Endodermal cell (in vitro differentiated cells): ENCODE measurements at regions not wholly inside any gene's neighbourhood (a gene's known extent, or its start where the extent isn't known, plus 50 kb on each side); places are given as distances from the start of the nearest gene placed in this dataset.

Experiments
- DNase-seq: peaks from one replicate; pipeline ENCODE4 v3.0.0-alpha.2; 2017
- H3K27ac ChIP-seq: 2 replicates; pipeline ENCODE4 v1.5.1; 2013; ENCODE audit warnings: mild to moderate bottlenecking, low read depth, low read length, moderate library complexity
- H3K27me3 ChIP-seq: 2 replicates; pipeline ENCODE4 v1.6.1; 2013; ENCODE audit warnings: mild to moderate bottlenecking, low read length, moderate library complexity; ENCODE audit not compliant: insufficient read depth, control insufficient read depth, poor library complexity, severe bottlenecking
- H3K36me3 ChIP-seq: 2 replicates; pipeline ENCODE4 v1.7.0; 2013; ENCODE audit warnings: mild to moderate bottlenecking, low read length, moderate library complexity; ENCODE audit not compliant: control insufficient read depth, insufficient read depth
- H3K4me1 ChIP-seq: one replicate; pipeline ENCODE4 v1.7.0; 2013; ENCODE audit warnings: low read length; ENCODE audit not compliant: control insufficient read depth, insufficient read depth
- H3K4me3 ChIP-seq: 2 replicates; pipeline ENCODE4 v1.5.1; 2013; ENCODE audit warnings: mild to moderate bottlenecking, low read length, moderate library complexity
- H3K9ac ChIP-seq: 2 replicates; pipeline ENCODE4 v1.6.1; 2013; ENCODE audit warnings: mild to moderate bottlenecking, low read length, moderate library complexity; ENCODE audit not compliant: poor library complexity, severe bottlenecking; ENCODE audit errors: extremely low read depth
- H3K9me3 ChIP-seq: 2 replicates; pipeline ENCODE4 v1.6.1; 2013; ENCODE audit warnings: mild to moderate bottlenecking, low read length, moderate library complexity; ENCODE audit not compliant: control insufficient read depth
- H3K27ac Mint-ChIP-seq: 2 replicates; pipeline ENCODE4 v1.8.0; 2020; ENCODE audit warnings: mixed read lengths
- H3K27me3 Mint-ChIP-seq: 2 replicates; pipeline ENCODE4 v1.8.0; 2021; ENCODE audit warnings: mild to moderate bottlenecking, mixed read lengths; ENCODE audit not compliant: insufficient read depth
- H3K36me3 Mint-ChIP-seq: 2 replicates; pipeline ENCODE4 v1.8.0; 2020; ENCODE audit warnings: low read depth, mixed read lengths
- H3K4me1 Mint-ChIP-seq: 2 replicates; pipeline ENCODE4 v1.8.0; 2020; ENCODE audit warnings: mixed read lengths
- H3K4me3 Mint-ChIP-seq: 2 replicates; pipeline ENCODE4 v1.8.0; 2020; ENCODE audit warnings: mild to moderate bottlenecking, moderate library complexity, mixed read lengths
- H3K9me3 Mint-ChIP-seq: 2 replicates; pipeline ENCODE4 v1.8.0; 2020; ENCODE audit warnings: mild to moderate bottlenecking, mixed read lengths
- CTCF ChIP-seq: fragments of 200-600 bp; sonication (generic); conservative IDR thresholded peaks from 2 replicates; pipeline ENCODE4 v1.5.0; 2021; ENCODE audit warnings: antibody characterized with exemption, mild to moderate bottlenecking
- WGBS, 2 experiments: methylation state at CpG; one replicate each; pipeline versions ENCODE4 v1.1.5 to v1.1.7; 2013; ENCODE audit warnings: missing lambda C conversion rate in 2 of 2, mixed read lengths in 1 of 2; ENCODE audit not compliant: insufficient coverage in 1 of 2, insufficient read length in 1 of 2; 5-methylcytosine and 5-hydroxymethylcytosine counted together

DNA sequence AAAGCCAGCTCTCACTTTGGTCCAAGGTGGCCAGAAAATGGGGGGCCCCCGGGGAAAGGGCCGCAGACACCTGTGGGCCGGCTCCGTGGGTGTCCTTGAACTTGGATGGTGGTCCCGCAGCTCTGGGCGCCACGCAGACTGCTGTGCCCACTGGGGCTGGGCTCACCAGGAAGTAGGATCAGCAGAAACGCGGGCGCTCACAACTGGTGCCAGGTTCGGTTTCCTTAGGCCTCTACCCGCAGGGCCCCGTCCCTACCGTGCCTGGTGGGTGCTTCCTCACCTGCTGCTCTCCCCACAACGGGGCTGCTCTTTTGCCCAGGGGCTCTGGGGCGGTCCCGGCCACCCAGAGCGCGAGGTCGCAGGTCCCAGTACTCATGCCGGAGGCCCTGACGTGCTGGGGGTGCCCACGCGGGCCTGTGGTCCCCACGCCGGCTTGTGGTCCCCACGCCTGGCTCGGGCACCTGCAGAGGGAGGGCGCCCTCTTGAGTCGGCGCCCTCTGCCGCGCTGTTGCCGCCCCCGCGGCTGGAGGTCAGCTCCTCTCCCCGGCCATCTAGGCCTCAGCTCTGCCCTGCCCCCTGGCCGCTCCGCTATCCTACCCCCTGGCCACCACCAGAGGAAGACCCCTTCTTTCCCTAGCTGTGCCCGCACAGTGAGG, 1303.6 kb downstream of the UQCRFS1 start:
- no peak for TF ChIP-seq CTCF
- 94% methylated on average over 26 to 40 of the region's 40 CpGs for WGBS, 2 experiments
- no peaks in the 10 kb centered on the region for H3K27me3 Mint-ChIP-seq
- H3K9me3 Mint-ChIP-seq = peaks cover 86% of the 10 kb centered on the region
- no peaks in the 10 kb centered on the region for H3K4me1 ChIP-seq
- H3K4me3 ChIP-seq = no peak overlapping the region
- H3K36me3 ChIP-seq = no peaks in the 10 kb centered on the region
- no peak overlapping the region for H3K4me3 Mint-ChIP-seq
- no peaks in the 10 kb centered on the region for H3K36me3 Mint-ChIP-seq
- no peak overlapping the region for H3K9ac ChIP-seq
- no peak overlapping the region for H3K27ac Mint-ChIP-seq
- peak; percentile 44 for DNase-seq
- no peaks in the 10 kb centered on the region for H3K9me3 ChIP-seq
- H3K27me3 ChIP-seq = no peaks in the 10 kb centered on the region
- H3K4me1 Mint-ChIP-seq = no peaks in the 10 kb centered on the region
- H3K27ac ChIP-seq = no peak overlapping the region

DNA sequence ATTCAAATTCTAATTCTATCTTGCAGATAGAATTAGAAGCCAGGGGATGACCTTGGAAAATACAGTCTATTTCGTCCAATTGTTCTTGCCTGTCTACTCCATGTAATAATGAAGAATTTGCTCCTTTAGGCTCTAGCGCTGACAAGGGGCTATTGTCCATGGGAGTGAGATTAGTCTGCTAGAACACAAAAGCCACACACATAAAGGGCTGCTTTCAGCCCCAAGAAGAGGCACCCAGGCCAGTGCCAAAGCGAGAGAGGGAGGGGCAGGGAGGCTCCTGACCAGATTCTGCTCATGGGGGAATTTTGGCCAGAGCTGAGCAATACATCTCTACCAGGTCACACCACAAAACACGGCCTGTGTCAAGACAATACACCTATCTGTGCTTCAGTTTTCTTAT, 1306.9 kb downstream of the UQCRFS1 start:
- Histone ChIP-seq H3K9ac (no peak overlapping the region), H3K9me3 (peaks cover 2% of the 10 kb centered on the region), H3K27me3 (no peaks in the 10 kb centered on the region), H3K36me3 (no peaks in the 10 kb centered on the region), H3K4me1 (no peaks in the 10 kb centered on the region), H3K4me3 (no peak overlapping the region), H3K27ac (peak overlapping the region; percentile 3)
- H3K27ac Mint-ChIP-seq = no peak overlapping the region
- H3K4me3 Mint-ChIP-seq = no peak overlapping the region
- WGBS, 2 experiments = 71 to 100% methylated on average over 1 to 4 of the region's 4 CpGs
- H3K4me1 Mint-ChIP-seq = no peaks in the 10 kb centered on the region
- H3K27me3 Mint-ChIP-seq = no peaks in the 10 kb centered on the region
- no peaks in the 10 kb centered on the region for H3K36me3 Mint-ChIP-seq
- no peak for TF ChIP-seq CTCF
- no peak for DNase-seq
- H3K9me3 Mint-ChIP-seq = peaks cover 88% of the 10 kb centered on the region

DNA sequence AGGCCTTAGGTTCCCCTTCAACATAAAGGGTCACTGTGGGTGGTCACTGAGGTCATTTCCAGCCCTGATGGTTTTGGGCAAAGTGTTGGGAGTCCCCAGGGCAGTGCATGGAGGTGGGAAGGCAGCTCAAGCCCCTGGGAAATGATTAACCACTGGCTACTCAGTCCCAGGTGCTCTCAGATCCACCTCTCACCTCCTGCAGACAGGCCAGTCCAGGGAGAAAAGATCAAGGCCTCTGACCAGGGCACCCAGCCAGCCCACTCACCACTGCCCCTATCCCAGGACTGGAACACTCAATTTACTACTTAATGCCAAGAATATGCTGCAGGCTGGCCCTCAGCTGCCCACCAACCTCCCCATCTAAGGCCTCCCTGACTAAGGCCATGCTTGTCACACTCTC, 1307.9 kb downstream of the UQCRFS1 start:
- Mint-ChIP-seq H3K36me3 (no peaks in the 10 kb centered on the region), H3K4me1 (no peaks in the 10 kb centered on the region), H3K27ac (no peak overlapping the region), H3K27me3 (no peaks in the 10 kb centered on the region), H3K9me3 (peaks cover 89% of the 10 kb centered on the region), H3K4me3 (no peak overlapping the region)
- H3K9ac ChIP-seq = no peak overlapping the region
- no peak for TF ChIP-seq CTCF
- no peak for DNase-seq
- no peaks in the 10 kb centered on the region for H3K4me1 ChIP-seq
- H3K27me3 ChIP-seq = no peaks in the 10 kb centered on the region
- peaks cover 11% of the 10 kb centered on the region for H3K9me3 ChIP-seq
- H3K4me3 ChIP-seq = no peak overlapping the region
- H3K27ac ChIP-seq = no peak overlapping the region
- H3K36me3 ChIP-seq = no peaks in the 10 kb centered on the region
